ENCODE measurements at regions not wholly inside any gene's neighbourhood (a gene's known extent, or its start where the extent isn't known, plus 50 kb on each side); places are given as distances from the start of the nearest gene placed in this dataset.
"Not testable (repeated sequence)": the region's sequence is repeated elsewhere in the genome, so short reads cannot be mapped to it uniquely, and the experiment has no call there.

DNA sequence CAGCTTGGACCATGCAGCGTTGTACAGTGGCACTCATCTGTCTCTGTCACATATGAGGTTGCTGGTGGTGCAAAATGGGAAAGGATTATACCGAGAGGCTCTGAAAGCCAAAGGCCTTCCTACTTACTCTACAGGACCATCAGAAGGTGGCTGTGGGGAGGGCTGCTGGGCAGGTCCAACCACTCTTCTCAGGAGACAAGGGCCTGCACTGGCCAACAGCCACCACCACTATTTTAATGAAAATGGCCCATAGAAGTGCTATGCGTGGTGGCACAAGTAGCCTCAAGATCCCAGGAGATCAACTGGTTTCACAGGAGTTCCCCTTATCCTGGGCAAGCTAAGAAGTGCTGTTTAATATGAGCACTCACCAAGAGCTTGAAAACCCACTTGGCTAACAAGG, 52.3 kb downstream of the MRPL57 start:
- no peak for DNase-seq (ENCODE audit: low spot score)

DNA sequence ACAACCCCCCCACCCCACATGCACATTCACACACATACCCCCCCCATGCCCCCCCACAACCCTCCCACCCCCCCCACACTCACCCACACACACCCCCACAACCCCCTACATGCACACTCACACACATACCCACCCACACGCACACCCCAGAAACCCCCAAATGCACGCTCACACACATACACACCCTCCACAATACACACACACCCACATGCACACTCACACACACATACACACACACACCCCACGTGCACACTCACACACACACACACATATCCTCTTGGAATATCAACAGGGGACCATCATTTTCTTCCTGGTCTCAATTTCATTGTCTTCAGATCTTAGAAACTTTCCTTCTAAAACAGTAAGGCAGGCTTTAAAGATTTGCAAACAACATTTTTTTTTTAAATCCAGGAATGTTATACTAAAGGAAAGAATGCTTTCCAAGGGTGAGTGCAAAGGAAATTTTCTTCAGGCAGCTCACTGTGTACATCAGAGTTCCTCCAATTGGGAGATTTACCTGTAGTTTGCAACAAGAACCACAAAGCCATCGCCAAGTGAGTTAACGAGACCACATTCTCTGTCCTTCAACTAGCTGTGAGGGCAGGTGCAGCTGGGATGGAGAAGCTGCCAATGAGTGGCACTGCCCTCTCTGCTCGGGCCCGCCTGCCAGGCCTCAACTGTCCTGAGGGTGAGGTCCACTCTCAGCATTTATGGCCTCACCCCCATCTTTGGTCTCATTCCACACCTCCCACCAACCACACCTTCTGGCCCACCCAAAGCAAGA, 53.0 kb downstream of the MRPL57 start:
- no peak for DNase-seq (ENCODE audit: low spot score)

DNA sequence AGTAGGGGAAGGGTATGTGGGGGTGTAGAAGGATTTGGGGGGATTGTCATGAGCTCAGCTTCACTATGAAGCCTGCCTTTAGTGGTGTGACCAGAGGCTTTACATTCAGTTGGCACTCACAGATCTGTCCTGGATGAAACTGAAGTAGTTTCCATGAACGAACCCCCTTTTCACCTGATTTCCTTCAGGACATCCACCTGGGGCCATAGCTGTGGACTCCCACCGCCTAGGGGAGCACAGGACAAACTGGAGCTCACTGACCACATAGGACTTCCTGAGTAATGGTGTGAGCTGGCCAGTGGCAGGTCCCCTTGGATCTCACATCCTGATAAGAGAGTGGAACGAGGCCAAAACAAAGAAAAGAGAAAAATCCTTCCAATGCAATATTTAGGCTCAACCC, 54.1 kb downstream of the MRPL57 start:
- DNase-seq (ENCODE audit: low spot score), result no peak

DNA sequence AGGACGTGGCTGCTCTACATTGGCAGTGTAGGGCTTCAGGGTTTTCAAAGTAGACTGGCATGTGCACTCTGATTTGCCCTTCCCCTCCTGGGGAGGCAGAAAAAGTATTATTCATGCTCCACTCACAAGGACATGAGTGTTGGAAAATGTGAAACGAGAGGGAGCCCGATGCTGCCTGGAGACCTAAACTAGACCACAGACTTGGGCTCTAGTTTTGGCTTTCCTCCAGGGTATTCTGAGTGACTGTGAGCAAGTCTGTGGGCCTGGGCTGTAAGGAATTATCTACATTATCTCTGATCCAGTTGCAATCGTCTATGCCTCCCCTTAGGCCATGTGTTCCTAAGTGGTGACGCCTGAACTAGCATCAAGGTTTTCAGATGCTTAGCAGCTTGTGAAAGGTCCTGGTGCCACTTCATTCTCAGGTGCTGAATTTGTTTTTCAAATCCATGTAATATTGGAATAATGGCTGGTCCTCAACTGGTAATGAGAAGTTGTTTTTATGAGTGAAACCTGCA, 55.0 kb downstream of the MRPL57 start:
- DNase-seq (ENCODE audit: low spot score), result no peak

DNA sequence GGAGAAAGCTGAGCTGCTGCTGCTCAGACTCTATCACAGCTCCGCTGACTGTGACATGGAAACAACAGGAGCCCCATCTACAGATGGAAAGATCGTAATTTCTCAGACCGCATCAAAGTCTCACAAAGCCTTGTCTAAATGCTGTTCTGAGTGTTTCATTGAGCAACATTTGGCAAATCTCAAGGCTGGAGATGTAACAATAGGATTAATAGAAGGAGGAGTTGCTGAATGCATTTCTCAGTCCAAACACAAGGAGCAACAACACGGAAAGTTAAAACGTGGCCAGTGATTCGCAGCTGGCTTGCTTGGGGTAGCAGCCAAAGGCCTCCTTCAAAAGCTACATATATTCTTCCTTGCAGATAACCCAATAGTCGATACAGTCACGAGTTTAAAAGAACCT, 55.7 kb downstream of the MRPL57 start:
- peak; percentile 73 for DNase-seq (ENCODE audit: low spot score)

DNA sequence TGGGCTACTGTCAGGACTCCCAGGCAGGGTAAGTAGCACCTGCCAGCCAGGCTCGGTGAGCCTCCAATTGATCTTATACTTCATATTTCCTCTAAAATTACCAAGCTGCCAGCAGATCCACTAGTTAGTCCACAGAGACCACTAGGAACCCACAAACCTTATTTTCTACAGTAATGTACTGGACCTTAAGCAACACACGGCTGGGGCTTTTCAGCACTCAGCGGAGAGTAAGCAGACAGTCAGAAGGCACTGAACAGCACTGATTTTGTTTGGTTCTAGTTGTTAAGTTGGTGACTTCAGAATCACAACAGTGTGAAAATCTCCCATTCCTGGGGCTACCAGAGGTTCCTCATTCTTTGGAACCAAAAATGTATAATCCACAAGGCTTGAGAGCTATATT, 56.1 kb downstream of the MRPL57 start:
- DNase-seq (ENCODE audit: low spot score), result peak; percentile 11

DNA sequence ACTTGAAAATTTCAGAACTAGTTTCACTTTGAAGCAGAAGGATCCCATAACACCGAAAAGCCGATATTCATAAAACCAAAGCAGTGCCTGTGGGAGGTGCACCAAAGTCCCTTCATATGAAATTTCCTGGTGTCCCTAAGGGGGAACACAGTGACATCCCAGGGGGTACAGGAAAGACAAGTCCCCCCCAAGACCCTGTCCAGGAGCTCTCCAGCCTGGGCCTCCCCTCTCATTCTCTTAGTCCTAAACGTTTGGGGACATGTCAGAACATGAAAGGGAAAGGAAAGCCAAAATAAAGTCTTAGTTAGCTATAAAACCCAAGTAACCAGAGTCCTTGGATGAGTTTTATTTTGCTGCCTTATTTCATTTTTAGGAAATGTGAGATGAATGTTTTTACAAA, 56.6 kb downstream of the MRPL57 start:
- peak; percentile 12 for DNase-seq (ENCODE audit: low spot score)

DNA sequence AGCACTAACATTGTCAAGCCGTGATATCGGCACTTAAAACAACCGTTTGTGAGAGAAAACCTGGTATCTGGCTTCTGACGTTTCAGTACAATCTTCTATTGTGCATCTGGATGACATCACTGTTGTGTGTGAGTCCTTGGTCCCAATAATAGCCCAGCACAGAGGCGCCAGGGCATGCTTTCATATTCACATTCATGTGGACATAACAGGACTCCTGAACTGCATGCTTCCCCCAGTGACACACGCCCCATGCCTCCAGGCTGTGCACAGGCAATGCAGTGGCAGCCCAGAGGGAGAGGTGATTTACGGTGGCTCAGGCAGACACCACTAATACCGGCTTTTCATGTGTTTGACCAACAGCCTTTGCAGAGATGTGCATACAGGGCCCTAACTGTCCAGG, 58.1 kb downstream of the MRPL57 start:
- DNase-seq (ENCODE audit: low spot score), result no peak

DNA sequence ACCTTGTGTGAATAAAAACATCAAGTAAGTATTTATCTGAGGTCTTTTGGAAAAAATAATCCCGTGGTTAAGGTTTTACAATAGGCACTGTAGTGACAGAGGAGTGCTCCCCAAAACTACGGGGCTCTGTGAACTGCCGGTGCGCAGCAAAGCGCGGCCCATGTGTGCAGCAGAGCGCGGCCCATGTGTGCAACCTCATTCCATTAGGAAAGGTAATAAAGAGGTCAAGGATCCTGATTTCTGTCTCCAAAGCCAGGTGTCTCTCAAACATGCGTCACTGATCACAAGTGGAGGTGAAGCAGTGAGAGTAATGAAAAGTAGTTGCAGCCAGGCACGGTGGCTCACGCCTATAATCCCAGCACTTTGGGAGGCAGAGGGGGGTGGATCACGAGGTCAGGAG, 58.7 kb downstream of the MRPL57 start:
- DNase-seq (ENCODE audit: low spot score), result no peak

DNA sequence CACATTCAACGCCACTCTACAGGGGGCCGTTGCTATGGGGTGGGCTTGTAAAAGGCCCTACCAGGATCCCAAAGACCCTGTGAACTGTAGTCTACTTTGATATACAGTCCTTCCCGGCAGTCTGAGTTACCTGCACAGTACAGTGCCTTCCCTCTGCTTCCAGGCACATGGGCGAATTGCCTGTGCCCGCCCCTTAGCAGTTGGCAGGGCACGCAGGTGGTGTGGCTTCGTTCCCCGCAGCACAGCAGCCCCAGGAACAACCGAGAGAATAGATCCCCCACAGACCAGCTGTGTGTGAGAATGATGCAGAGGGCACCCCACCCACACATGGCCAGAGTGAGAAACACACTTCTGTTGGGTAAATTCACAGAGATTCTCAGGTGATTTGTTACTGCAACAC, 60.6 kb downstream of the MRPL57 start:
- DNase-seq (ENCODE audit: low spot score), result no peak

DNA sequence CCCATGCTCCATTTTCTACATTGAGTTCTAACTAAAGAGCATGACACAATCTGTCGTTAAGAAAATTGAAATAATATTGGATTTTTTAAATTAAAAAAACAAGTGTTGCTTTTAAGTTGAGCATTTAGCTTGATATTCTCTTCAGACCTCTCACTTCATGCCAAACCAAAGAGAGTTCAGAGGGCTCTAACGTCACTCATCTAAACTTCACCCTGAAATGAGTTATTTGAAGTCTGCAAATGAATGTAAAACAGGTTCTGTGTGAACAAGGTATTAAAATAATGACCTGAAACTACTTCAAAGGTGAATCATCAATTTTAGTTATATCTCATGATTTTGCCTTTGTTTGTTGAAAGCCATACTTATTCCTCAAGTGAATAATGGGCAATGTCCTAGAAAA, 61.8 kb downstream of the MRPL57 start:
- no peak for DNase-seq (ENCODE audit: low spot score)

DNA sequence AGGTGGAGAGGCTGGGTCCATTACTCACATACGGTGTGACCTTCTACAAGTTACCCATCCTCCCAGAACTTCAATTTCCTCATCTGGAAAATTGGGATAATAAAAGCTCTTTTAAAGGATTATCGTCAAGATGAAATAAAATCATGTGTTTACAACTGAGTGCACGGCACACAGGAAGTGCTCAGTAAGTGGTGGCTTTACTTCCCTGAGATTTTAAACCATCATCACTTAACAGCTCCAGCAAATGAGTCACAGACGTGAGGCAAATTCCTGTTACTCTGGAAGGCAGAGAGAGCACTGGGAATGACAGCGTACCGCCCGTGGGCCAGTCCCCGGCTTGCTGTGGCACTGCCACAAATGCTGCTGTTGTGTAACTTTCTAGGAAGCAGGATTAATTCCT, 64.1 kb downstream of the MRPL57 start:
- peak; percentile 71 for DNase-seq (ENCODE audit: low spot score)

DNA sequence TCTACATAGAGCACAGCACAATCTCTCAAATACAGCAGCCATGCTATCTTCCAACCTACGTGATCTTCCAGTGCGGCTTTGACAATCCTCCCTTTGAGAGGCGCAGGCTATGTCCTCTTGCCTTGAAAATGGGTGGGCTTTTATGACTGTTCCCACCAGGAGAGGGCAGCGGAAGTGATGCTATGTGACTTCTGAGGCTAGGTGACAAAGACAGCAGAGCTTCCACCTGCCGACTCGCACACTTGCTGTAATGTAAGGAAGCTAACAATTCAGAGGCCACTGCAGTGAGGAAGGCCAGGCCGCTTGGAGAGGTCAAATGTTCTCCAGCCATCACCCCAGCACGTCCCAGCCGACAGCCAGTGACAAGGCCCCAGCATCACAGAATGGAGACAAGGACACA, 65.8 kb downstream of the MRPL57 start:
- DNase-seq (ENCODE audit: low spot score), result no peak

DNA sequence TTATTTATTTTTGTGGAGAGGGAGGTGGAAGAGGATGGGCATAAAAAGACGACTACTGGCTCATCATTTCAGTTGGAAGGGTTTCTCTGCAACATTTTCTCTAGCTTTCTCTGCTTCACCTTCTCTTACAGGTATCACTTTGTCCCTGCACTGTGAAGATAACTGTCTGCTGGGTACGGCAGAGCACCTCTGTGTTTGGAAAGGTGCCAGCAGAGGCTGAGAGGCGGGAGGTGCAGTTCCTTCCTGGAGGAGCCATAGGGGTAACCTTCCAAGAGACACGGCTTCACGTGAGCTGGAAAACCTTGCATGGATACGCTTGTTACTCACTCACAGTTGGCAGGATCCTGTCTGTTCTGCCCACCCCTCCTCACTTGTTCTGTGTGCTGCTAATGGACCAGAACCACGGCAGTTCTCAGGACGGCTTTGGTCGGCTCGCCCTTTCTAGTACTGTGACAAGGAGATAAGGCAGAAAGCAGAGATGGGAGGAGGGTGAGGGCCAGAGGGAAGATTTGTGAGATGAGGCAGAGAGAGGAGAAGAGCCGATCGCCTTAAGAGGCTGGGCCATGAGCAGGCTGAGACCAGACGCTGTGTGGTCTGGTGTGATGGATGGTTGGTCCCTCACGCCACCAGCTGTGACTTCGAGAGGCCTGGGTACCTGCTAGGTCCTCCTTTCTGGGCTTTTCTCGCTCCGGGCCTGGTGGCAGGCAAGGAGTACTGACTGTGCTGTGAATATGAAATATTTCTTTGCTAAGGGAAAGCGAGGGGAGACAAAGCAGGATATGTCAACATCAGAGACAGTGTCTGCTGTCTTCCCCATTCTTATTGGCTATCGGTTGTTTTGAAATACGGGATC, 66.8 kb downstream of the MRPL57 start:
- DNase-seq (ENCODE audit: low spot score), result no peak

DNA sequence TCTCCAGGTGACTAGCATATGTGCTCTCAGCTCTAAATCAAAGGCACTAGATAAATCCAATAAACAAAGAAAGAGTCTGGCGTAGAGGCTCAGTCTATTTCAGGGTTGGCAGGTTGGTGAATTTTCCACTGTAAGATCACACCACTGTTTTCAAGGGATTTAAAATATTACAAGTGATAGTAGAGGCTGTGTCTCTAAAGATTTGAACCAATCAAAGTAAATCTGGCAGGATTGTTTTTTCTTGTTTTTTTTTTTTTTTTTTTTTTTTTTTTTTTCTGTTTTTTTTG, 67.4 kb downstream of the MRPL57 start:
- not testable (repeated sequence) for DNase-seq (ENCODE audit: low spot score)

DNA sequence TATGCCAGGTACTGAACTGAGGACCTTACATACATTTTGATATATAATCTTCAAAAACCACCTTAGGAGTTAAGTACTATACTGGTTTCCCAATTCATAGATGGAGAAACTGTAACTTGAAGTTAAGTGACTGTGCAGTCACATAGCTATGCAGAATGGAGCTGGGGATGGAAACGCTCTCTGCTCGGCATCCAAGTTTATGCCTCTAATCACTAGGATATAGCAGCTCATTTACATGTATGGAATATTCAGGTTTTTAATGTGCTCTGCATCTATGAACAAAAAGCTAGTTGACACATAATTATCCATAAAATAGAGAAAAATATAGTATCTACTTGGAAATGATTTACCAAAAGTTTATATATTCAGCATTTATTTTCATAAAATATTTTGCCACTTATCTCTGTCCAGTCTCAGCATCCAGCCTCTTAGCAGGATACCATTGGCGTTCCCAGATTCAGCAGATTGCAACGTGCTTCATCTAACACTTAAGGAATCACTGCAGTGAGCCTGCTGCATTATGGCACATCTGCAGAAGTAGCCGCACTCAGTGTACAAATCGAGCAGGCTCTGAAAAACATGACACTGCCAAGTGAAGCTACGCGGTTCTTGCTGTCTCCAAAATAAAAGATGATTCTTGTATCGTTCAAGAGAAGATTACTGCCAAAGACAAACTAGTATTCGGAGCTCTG, 70.4 kb downstream of the MRPL57 start:
- DNase-seq (ENCODE audit: low spot score), result no peak

DNA sequence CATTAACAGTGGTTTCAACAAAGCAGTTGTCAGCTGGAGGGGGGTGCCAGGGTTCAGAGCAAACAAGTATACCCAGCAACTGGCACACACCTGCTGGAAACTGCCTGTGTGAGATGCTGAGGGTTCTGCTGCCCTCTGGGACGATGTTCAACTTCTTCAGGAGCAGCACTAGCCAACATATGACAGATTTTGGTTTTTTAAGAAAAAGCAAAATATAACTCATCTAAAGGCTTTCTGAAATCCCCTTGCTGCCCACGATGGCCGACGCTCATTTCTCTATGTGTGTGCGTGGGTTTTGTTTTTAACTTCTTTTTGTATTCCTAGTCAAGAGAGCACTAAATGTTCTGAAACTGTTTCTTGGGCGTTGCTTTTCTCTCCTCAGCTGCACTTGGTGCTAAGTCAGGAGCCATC, 79.9 kb downstream of the MRPL57 start:
- no peak for DNase-seq (ENCODE audit: low spot score)

DNA sequence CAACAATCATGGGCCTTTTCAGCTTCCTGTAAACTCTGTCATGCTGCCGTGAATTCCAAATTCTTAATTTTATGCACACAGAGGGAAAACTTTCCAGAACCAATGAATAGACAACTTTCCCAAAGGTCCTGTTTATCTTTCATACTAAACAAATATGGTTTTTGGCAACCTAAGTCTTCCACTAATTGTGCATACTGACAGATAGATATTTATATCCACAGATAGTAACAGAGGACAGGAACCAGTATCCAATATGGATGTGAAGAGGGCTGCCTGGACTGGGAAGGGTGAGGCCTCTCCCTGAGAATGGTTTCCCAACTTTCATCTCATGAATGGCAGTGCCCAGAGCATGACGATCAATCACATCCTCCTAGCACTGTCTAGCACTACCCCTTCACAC, 80.4 kb downstream of the MRPL57 start:
- no peak for DNase-seq (ENCODE audit: low spot score)

DNA sequence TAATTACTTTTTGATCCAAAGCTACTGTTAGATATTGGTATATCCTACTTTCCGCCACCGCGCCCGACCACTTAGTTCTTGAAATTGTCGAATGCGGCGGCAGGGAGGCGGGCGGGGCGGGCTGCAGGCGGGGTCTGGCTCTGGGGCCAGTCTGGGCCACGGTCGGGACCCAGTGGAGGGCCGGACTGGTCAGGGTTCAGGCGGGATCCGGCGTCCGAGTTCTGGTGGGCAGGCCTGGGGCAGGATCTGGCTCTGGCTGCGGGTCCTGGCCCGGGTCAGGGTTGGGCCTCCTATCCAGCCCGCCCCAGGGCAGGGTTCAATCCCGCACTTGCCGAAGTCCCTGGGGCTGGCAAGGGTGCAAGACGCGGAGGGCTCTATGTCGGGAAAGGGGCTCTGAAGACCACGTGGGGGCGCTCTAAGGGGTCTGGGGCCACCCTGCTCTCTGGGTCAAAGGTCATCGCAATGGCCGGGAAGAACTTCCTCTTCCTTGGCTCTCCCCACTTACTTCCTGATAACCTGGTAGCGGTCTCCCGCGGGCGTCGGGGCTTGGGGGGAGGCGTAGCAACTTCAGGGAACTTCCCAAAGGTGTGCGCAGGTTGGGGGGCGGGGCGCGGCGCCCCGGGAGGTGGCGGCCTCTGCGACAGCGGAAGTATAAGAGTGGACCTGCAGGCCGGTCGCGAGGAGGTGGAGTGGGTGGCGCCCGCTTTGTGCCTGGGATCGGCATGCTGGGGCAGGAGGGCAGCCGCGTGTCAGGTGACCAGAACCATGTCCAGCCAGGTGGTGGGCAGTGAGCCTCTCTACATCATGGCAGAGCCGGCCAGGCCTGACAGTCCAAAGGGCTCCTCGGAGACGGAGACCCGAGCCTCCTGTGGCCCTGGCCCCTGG, 83.4 kb downstream of the MRPL57 start:
- no peak for DNase-seq (ENCODE audit: low spot score)

DNA sequence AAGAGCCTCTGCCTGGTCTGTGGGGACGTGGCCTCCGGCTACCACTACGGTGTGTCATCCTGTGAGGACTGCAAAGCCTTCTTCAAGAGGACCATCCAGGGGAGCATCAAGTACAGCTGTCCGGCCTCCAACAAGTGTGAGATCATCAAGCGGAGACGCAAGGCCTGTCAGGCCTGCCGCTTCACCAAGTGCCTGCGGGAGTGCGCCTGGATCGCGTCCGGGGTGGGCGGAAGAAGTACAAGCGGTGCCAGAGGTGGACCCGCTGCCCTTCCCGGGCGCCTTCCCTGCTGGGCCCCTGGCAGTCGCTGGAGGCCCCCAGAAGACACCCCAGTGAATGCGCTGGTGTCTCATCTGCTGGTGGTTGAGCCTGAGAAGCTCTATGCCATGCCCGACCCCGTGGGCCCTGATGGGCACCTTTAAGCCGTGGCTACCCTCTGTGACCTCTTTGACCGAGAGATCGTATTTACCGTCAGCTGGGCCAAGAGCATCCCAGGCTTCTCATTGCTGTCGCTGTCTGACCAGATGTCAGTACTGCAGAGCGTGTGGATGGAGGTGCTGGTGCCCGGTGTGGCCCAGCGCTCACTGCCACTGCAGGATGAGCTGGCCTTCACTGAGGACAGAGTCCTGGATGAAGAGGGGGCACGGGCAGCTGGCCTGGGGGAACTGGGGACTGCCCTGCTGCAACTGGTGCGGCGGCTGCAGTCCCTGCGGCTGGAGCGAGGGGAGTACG, 84.3 kb downstream of the MRPL57 start:
- not testable (repeated sequence) for DNase-seq (ENCODE audit: low spot score)
